ENCODE measurements at regions not wholly inside any gene's neighbourhood (a gene's known extent, or its start where the extent isn't known, plus 50 kb on each side); places are given as distances from the start of the nearest gene placed in this dataset.
"Not testable (repeated sequence)": the region's sequence is repeated elsewhere in the genome, so short reads cannot be mapped to it uniquely, and the experiment has no call there.

GRCh38 chr2:16729335-16729734 lies 63.7 kb upstream of the CYRIA start:
- Mint-ChIP-seq H3K27ac (peak overlapping the region in 3 of 6 donors; percentile 24 to 57 (median 29)), H3K9me3 (peaks cover 0 to 1% (median 0%) of the 10 kb centered on the region in 7 donors), H3K4me1 (peaks cover 10 to 25% (median 11%) of the 10 kb centered on the region in 3 donors), H3K27me3 (peaks cover under 1 to 10% (median 8%) of the 10 kb centered on the region in 3 donors), H3K36me3 (no peaks in the 10 kb centered on the region), H3K4me3 (peak overlapping the region in 3 of 8 donors; percentile 0 to 24 (median 3))
- DNase-seq (peak; percentile 9), ATAC-seq (ENCODE audit: low read depth in 2 of 2) (peak; percentile 88 to 93)

- ATAC-seq (ENCODE audit: low read depth in 2 of 2), result peak in 1 of 2 donors; percentile 40
- no peak for DNase-seq
- Mint-ChIP-seq H3K36me3 (no peaks in the 10 kb centered on the region), H3K9me3 (peaks cover 0 to 1% (median 0%) of the 10 kb centered on the region in 7 donors), H3K27me3 (peaks cover 5 to 14% (median 8%) of the 10 kb centered on the region in 3 donors), H3K4me3 (peak overlapping the region in 2 of 8 donors; percentile 22 to 24), H3K4me1 (peaks cover 10 to 25% (median 11%) of the 10 kb centered on the region in 3 donors), H3K27ac (peak overlapping the region in 4 of 6 donors; percentile 9 to 49 (median 17))
These were observed 62.9 kb upstream of the CYRIA start for GRCh38 chr2:16728351-16729136.

GRCh38 chr2:16727849-16728248 lies 62.2 kb upstream of the CYRIA start:
- Mint-ChIP-seq H3K27ac (peak overlapping the region in 1 of 6 donors; percentile 7), H3K27me3 (peaks cover 5 to 14% (median 8%) of the 10 kb centered on the region in 3 donors), H3K4me1 (peaks cover 10 to 25% (median 11%) of the 10 kb centered on the region in 3 donors)
- ATAC-seq (ENCODE audit: low read depth in 2 of 2); DNase-seq; H3K36me3 Mint-ChIP-seq; H3K4me3 Mint-ChIP-seq; H3K9me3 Mint-ChIP-seq: not testable (repeated sequence)

GRCh38 chr2:16727256-16727655 lies 61.6 kb upstream of the CYRIA start:
- Mint-ChIP-seq H3K4me1 (peaks cover 10 to 25% (median 11%) of the 10 kb centered on the region in 3 donors), H3K27me3 (peaks cover 5 to 14% (median 8%) of the 10 kb centered on the region in 3 donors), H3K27ac (no peak overlapping the region), H3K36me3 (no peaks in the 10 kb centered on the region), H3K4me3 (no peak overlapping the region), H3K9me3 (peaks cover 0 to 1% (median 0%) of the 10 kb centered on the region in 7 donors)
- ATAC-seq (ENCODE audit: low read depth in 2 of 2), result no peak
- no peak for DNase-seq

GRCh38 chr2:16726577-16726976 lies 60.9 kb upstream of the CYRIA start:
- H3K27me3 Mint-ChIP-seq, result peaks cover 5 to 11% (median 8%) of the 10 kb centered on the region in 3 donors
- peaks cover 10 to 25% (median 11%) of the 10 kb centered on the region in 3 donors for H3K4me1 Mint-ChIP-seq
- ATAC-seq (ENCODE audit: low read depth in 2 of 2), result no peak
- no peak for DNase-seq
- no peaks in the 10 kb centered on the region for H3K36me3 Mint-ChIP-seq
- peaks cover 0 to 1% (median 0%) of the 10 kb centered on the region in 7 donors for H3K9me3 Mint-ChIP-seq
- no peak overlapping the region for H3K4me3 Mint-ChIP-seq
- H3K27ac Mint-ChIP-seq, result no peak overlapping the region

- peaks cover 0 to 1% (median 0%) of the 10 kb centered on the region in 7 donors for H3K9me3 Mint-ChIP-seq
- peaks cover 10 to 25% (median 11%) of the 10 kb centered on the region in 3 donors for H3K4me1 Mint-ChIP-seq
- ATAC-seq (ENCODE audit: low read depth in 2 of 2) (no peak), DNase-seq (no peak)
- no peak overlapping the region for H3K27ac Mint-ChIP-seq
- H3K4me3 Mint-ChIP-seq, result no peak overlapping the region
- H3K27me3 Mint-ChIP-seq, result peaks cover 5 to 9% (median 8%) of the 10 kb centered on the region in 3 donors
- H3K36me3 Mint-ChIP-seq, result no peaks in the 10 kb centered on the region
These were observed 60.5 kb upstream of the CYRIA start for GRCh38 chr2:16726147-16726546.

GRCh38 chr2:16725549-16725948 lies 59.9 kb upstream of the CYRIA start:
- Mint-ChIP-seq H3K9me3 (peaks cover 0 to 1% (median 0%) of the 10 kb centered on the region in 7 donors), H3K27ac (peak overlapping the region in 1 of 6 donors; percentile 17), H3K27me3 (peaks cover 5 to 9% (median 8%) of the 10 kb centered on the region in 3 donors), H3K36me3 (no peaks in the 10 kb centered on the region), H3K4me3 (no peak overlapping the region), H3K4me1 (peaks cover 10 to 25% (median 11%) of the 10 kb centered on the region in 3 donors)
- ATAC-seq (ENCODE audit: low read depth in 2 of 2) (no peak), DNase-seq (no peak)

GRCh38 chr2:16722677-16723076 lies 57.0 kb upstream of the CYRIA start:
- Mint-ChIP-seq H3K9me3 (no peaks in the 10 kb centered on the region), H3K27me3 (peaks cover 5 to 13% (median 9%) of the 10 kb centered on the region in 3 donors), H3K4me1 (peaks cover 2 to 14% (median 8%) of the 10 kb centered on the region in 3 donors), H3K27ac (no peak overlapping the region), H3K36me3 (no peaks in the 10 kb centered on the region), H3K4me3 (no peak overlapping the region)
- DNase-seq (no peak), ATAC-seq (ENCODE audit: low read depth in 2 of 2) (no peak)

GRCh38 chr2:16722126-16722525 lies 56.5 kb upstream of the CYRIA start:
- H3K27ac Mint-ChIP-seq, result no peak overlapping the region
- H3K36me3 Mint-ChIP-seq, result no peaks in the 10 kb centered on the region
- H3K4me3 Mint-ChIP-seq, result no peak overlapping the region
- no peak for DNase-seq
- ATAC-seq (ENCODE audit: low read depth in 2 of 2), result no peak
- H3K4me1 Mint-ChIP-seq, result peaks cover 8 to 17% (median 14%) of the 10 kb centered on the region in 3 donors
- H3K9me3 Mint-ChIP-seq, result no peaks in the 10 kb centered on the region
- H3K27me3 Mint-ChIP-seq, result peaks cover 5 to 13% (median 9%) of the 10 kb centered on the region in 3 donors

- not testable (repeated sequence) for H3K36me3 Mint-ChIP-seq; H3K4me3 Mint-ChIP-seq; DNase-seq; H3K9me3 Mint-ChIP-seq; ATAC-seq (ENCODE audit: low read depth in 2 of 2); H3K27ac Mint-ChIP-seq
- Mint-ChIP-seq H3K4me1 (peaks cover 9 to 14% (median 13%) of the 10 kb centered on the region in 3 donors), H3K27me3 (peaks cover 5 to 13% (median 9%) of the 10 kb centered on the region in 3 donors)
These were observed 55.9 kb upstream of the CYRIA start for GRCh38 chr2:16721529-16721928.

GRCh38 chr2:16720737-16721136 lies 55.1 kb upstream of the CYRIA start:
- DNase-seq; H3K9me3 Mint-ChIP-seq; H3K36me3 Mint-ChIP-seq; ATAC-seq (ENCODE audit: low read depth in 2 of 2); H3K27ac Mint-ChIP-seq; H3K4me3 Mint-ChIP-seq: not testable (repeated sequence)
- Mint-ChIP-seq H3K27me3 (peaks cover 5 to 13% (median 9%) of the 10 kb centered on the region in 3 donors), H3K4me1 (peaks cover 9 to 18% (median 13%) of the 10 kb centered on the region in 3 donors)

GRCh38 chr2:16719485-16719808 lies 53.8 kb upstream of the CYRIA start:
- Mint-ChIP-seq H3K27me3 (peaks cover 5 to 10% (median 6%) of the 10 kb centered on the region in 3 donors), H3K36me3 (no peaks in the 10 kb centered on the region), H3K27ac (peak overlapping the region in 1 of 6 donors; percentile 57), H3K4me3 (no peak overlapping the region), H3K4me1 (peaks cover 9 to 18% (median 10%) of the 10 kb centered on the region in 3 donors), H3K9me3 (no peaks in the 10 kb centered on the region)
- no peak for ATAC-seq (ENCODE audit: low read depth in 2 of 2)
- no peak for DNase-seq

GRCh38 chr2:16718576-16719484 lies 53.2 kb upstream of the CYRIA start:
- Mint-ChIP-seq H3K27me3 (peaks cover 0 to 4% (median 0%) of the 10 kb centered on the region in 3 donors), H3K4me1 (peaks cover 9 to 23% (median 13%) of the 10 kb centered on the region in 3 donors), H3K4me3 (no peak overlapping the region), H3K27ac (peak overlapping the region in 1 of 6 donors; percentile 57), H3K9me3 (no peaks in the 10 kb centered on the region), H3K36me3 (no peaks in the 10 kb centered on the region)
- ATAC-seq (ENCODE audit: low read depth in 2 of 2) (no peak), DNase-seq (no peak)

Measured in naive B cell (primary cell).